Activated naive CD4-positive, alpha-beta T cell treated with anti-CD3 and anti-CD28 coated beads, Interleukin-2, amount 50 U/mL, for 24 hours (primary cell): ENCODE measurements at regions not wholly inside any gene's neighbourhood (a gene's known extent, or its start where the extent isn't known, plus 50 kb on each side); places are given as distances from the start of the nearest gene placed in this dataset.

Experiments used
- H3K27ac Mint-ChIP-seq: one replicate; pipeline ENCODE4 v1.8.0; 2021; ENCODE audit warnings: mild to moderate bottlenecking, mixed read lengths
- H3K27me3 Mint-ChIP-seq: one replicate; pipeline ENCODE4 v1.8.0; 2021; ENCODE audit warnings: mixed read lengths
- H3K36me3 Mint-ChIP-seq: one replicate; pipeline ENCODE4 v1.8.0; 2021; ENCODE audit warnings: mixed read lengths
- H3K4me1 Mint-ChIP-seq: one replicate; pipeline ENCODE4 v1.8.0; 2021; ENCODE audit warnings: mixed read lengths
- H3K4me3 Mint-ChIP-seq: one replicate; pipeline ENCODE4 v1.8.0; 2021; ENCODE audit warnings: mild to moderate bottlenecking, mixed read lengths
- H3K9me3 Mint-ChIP-seq: one replicate; pipeline ENCODE4 v1.8.0; 2021; ENCODE audit warnings: mixed read lengths

DNA sequence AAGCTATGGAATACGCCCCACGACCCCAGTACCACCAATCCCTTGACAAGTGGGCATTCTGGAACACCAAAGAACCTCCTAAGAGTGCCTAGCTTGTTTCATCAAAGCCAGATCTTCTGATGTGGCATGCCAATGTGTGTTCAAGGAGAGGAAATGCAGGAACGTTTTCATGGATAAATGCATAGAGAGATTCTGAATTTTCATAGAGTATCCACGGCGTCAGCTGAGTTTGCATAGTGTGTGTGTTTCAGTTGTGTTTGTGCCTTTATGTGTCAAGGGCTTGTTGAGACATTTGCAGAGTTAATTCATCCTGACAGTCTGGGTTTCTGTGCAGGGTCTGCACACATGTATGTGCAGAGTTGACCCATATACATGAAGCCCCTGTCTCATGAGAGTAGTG lies 172.7 kb upstream of the LRFN2 start:
- Mint-ChIP-seq H3K27ac (no peak overlapping the region), H3K4me3 (no peak overlapping the region), H3K27me3 (peaks cover 17% of the 10 kb centered on the region), H3K36me3 (no peaks in the 10 kb centered on the region), H3K4me1 (no peaks in the 10 kb centered on the region), H3K9me3 (no peaks in the 10 kb centered on the region)

DNA sequence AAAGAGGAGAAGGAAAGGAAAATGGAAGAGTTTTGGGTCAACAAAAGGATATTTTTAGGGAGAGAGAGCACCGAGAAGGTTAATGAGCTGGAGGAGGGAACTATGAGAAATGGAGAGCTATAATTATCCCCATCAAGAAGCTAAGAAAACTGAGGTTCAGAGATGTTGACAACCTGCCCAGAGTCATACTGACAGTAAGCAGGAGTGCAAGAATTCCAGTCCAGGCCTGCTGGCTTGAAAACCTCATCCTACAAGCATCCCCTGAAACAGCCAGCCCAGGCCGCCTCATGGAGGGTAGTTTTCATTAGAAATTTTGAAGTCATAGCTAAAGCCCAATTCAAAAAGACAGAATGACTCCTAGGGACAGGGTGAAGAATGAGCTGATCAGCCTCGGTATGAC lies 172.1 kb upstream of the LRFN2 start:
- Mint-ChIP-seq H3K4me1 (no peaks in the 10 kb centered on the region), H3K36me3 (no peaks in the 10 kb centered on the region), H3K4me3 (no peak overlapping the region), H3K27ac (no peak overlapping the region), H3K27me3 (peaks cover 17% of the 10 kb centered on the region), H3K9me3 (no peaks in the 10 kb centered on the region)

- no peaks in the 10 kb centered on the region for H3K9me3 Mint-ChIP-seq
- H3K4me1 Mint-ChIP-seq, result no peaks in the 10 kb centered on the region
- no peaks in the 10 kb centered on the region for H3K36me3 Mint-ChIP-seq
- no peak overlapping the region for H3K27ac Mint-ChIP-seq
- no peak overlapping the region for H3K4me3 Mint-ChIP-seq
- H3K27me3 Mint-ChIP-seq, result peaks cover 24% of the 10 kb centered on the region
Observed at GRCh38 chr6:40755749-40756452, 168.7 kb upstream of the LRFN2 start.

DNA sequence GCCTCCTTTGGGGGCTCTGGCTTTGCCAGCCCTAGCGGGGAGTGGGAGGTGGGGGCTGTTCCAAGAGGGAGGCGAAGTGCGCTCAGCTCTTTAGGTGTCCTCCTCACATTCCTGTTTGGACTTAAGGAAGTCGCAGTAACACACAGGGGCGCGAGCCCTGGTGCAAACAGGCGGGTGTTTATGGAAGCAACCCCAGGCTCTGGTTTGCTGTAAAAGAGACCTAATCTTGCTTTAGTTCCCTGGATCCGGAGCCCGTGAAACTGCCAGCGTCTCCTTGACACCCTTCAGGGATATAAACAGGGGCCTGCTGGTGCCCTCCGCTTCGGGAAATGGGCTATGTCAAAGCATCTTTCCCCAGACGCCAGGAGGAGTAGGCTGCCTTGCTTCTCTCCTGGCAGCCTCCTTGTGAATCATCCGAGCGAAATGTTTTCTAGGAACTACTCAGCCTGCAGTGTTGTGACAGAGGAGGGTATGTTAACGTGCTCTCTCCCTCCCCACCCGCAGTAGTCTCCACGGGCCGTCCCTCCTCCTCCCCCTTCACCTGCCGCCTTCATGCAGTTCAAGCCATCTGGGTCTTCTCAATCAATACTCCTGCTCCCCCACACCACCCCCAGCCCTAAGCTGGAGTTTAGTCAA lies 168.0 kb upstream of the LRFN2 start:
- Mint-ChIP-seq H3K27ac (no peak overlapping the region), H3K36me3 (no peaks in the 10 kb centered on the region), H3K27me3 (peaks cover 24% of the 10 kb centered on the region), H3K9me3 (no peaks in the 10 kb centered on the region), H3K4me3 (no peak overlapping the region), H3K4me1 (no peaks in the 10 kb centered on the region)

- Mint-ChIP-seq H3K27ac (no peak overlapping the region), H3K9me3 (no peaks in the 10 kb centered on the region), H3K4me1 (no peaks in the 10 kb centered on the region), H3K27me3 (peaks cover 24% of the 10 kb centered on the region), H3K36me3 (no peaks in the 10 kb centered on the region), H3K4me3 (no peak overlapping the region)
Observed at GRCh38 chr6:40754461-40755045, 167.4 kb upstream of the LRFN2 start.

DNA sequence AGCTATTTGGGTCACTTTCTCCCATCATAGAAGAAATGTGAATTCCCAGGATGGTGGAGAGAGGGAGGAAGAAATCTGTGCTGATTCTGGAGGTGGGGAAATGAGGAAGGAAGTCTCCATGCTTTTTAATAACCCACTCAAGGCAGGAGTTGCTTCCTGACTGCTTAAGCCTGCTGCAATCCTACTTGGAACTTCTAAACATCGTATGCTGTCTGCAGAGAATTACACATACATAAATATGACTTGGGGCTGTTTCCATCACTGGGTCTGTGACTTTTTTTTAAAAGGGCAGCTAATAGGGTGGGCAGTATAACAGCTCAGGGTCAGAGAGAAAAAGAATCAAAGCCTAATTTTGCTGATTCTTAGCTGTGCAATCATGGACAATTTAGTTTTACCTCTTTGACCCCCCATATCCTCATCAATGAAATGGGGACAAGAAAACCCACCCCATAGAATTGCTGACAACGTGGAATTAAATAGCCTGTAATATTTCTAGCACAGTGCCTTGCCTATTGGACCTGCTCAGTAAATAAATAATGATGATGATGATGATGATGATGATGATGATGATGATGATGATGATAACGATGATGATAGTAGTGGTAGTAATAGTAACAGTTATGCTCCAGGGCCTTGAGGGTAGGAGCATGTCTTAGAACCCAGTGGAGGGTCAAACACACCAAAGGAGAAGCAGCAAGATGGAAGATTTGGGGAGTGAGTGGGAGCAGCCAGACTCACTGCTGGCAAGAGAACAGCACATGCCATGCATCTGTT lies 166.7 kb upstream of the LRFN2 start:
- no peaks in the 10 kb centered on the region for H3K4me1 Mint-ChIP-seq
- no peak overlapping the region for H3K4me3 Mint-ChIP-seq
- H3K27ac Mint-ChIP-seq, result no peak overlapping the region
- peaks cover 24% of the 10 kb centered on the region for H3K27me3 Mint-ChIP-seq
- no peaks in the 10 kb centered on the region for H3K9me3 Mint-ChIP-seq
- no peaks in the 10 kb centered on the region for H3K36me3 Mint-ChIP-seq

DNA sequence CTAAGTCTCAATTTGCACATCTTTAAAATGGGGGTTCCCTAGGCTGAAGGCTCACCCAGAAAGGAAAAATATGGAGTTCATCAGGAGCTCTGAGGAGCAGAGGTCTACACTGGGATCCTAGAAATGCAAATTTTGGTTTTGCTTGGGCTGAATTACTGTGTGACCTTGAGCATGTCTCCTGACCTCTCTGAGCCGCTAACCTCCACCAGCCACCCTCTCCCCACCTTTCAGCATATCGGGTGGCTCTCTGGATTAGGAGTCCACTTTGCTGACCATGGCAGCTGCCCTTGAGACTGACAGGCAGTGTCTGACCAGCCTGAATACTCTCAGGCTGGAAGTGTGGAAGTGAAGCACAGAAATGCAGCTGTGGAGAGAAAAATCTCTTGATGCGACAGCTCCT lies 165.9 kb upstream of the LRFN2 start:
- Mint-ChIP-seq H3K4me1 (no peaks in the 10 kb centered on the region), H3K9me3 (no peaks in the 10 kb centered on the region), H3K4me3 (no peak overlapping the region), H3K27ac (no peak overlapping the region), H3K27me3 (peaks cover 24% of the 10 kb centered on the region), H3K36me3 (no peaks in the 10 kb centered on the region)

GRCh38 chr6:40744835-40745234 lies 157.7 kb upstream of the LRFN2 start:
- H3K27me3 Mint-ChIP-seq, result peaks cover 2% of the 10 kb centered on the region
- H3K27ac Mint-ChIP-seq, result no peak overlapping the region
- H3K4me1 Mint-ChIP-seq, result no peaks in the 10 kb centered on the region
- H3K9me3 Mint-ChIP-seq, result no peaks in the 10 kb centered on the region
- H3K36me3 Mint-ChIP-seq, result no peaks in the 10 kb centered on the region
- no peak overlapping the region for H3K4me3 Mint-ChIP-seq

- Mint-ChIP-seq H3K4me1 (no peaks in the 10 kb centered on the region), H3K27ac (no peak overlapping the region), H3K9me3 (no peaks in the 10 kb centered on the region), H3K4me3 (no peak overlapping the region), H3K27me3 (peaks cover 2% of the 10 kb centered on the region), H3K36me3 (no peaks in the 10 kb centered on the region)
Observed at GRCh38 chr6:40743690-40744446, 156.7 kb upstream of the LRFN2 start.

- H3K4me1 Mint-ChIP-seq, result no peaks in the 10 kb centered on the region
- H3K27me3 Mint-ChIP-seq, result peaks cover 2% of the 10 kb centered on the region
Observed at GRCh38 chr6:40743226-40743625, 156.1 kb upstream of the LRFN2 start.

GRCh38 chr6:40740518-40740917 lies 153.4 kb upstream of the LRFN2 start:
- no peaks in the 10 kb centered on the region for H3K4me1 Mint-ChIP-seq
- H3K9me3 Mint-ChIP-seq, result no peaks in the 10 kb centered on the region
- no peak overlapping the region for H3K27ac Mint-ChIP-seq
- H3K4me3 Mint-ChIP-seq, result no peak overlapping the region
- H3K27me3 Mint-ChIP-seq, result peaks cover 9% of the 10 kb centered on the region
- no peaks in the 10 kb centered on the region for H3K36me3 Mint-ChIP-seq

More at GRCh38 chr6:40743226-40743625, 156.1 kb upstream of the LRFN2 start:
- Mint-ChIP-seq H3K4me3 (no peak overlapping the region), H3K36me3 (no peaks in the 10 kb centered on the region), H3K9me3 (no peaks in the 10 kb centered on the region), H3K27ac (no peak overlapping the region)

GRCh38 chr6:40738551-40739193 lies 151.5 kb upstream of the LRFN2 start:
- Mint-ChIP-seq H3K27ac (no peak overlapping the region), H3K36me3 (no peaks in the 10 kb centered on the region), H3K9me3 (no peaks in the 10 kb centered on the region), H3K4me1 (no peaks in the 10 kb centered on the region), H3K4me3 (no peak overlapping the region), H3K27me3 (peaks cover 12% of the 10 kb centered on the region)

DNA sequence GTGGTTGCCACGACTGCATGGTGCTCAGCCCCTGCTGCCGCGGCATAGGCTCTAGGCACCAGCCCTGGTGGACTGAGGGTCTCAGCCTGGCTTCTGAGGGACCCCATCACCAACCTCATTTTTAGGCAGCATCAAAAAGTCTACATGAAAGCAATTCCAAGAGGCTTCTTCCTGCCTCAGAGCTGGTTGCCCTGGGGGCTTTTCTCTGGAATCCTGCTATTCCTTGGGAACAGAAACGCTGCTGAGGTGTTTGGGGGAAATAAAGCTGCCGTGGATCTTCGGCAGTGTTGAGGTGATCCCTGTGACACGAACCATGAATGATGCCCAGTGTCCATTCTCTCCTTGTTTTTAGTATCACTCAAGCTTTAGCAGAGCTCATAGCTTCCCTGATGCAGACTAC lies 148.4 kb upstream of the LRFN2 start:
- no peaks in the 10 kb centered on the region for H3K36me3 Mint-ChIP-seq
- no peak overlapping the region for H3K4me3 Mint-ChIP-seq
- peaks cover 10% of the 10 kb centered on the region for H3K27me3 Mint-ChIP-seq
- H3K9me3 Mint-ChIP-seq, result no peaks in the 10 kb centered on the region
- H3K4me1 Mint-ChIP-seq, result no peaks in the 10 kb centered on the region
- H3K27ac Mint-ChIP-seq, result no peak overlapping the region

DNA sequence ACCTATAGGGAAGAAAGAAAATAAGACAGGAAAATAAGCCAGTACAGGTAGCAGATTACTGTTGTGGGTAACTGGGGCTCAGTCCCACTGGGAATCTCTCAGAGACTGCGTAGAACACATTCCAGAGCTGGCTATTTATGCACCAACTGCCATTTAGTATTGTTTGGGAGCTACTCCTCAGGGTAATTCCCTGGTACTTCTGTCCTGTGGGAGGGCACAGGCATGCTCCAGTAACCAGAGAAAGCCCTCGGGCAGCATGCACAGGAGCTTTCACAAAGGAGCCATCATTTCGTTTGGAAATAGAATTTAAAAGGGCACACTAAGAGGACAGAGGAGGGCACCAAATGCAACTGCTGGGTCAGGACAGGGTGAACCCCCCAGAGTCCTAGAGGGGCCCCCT lies 148.0 kb upstream of the LRFN2 start:
- H3K36me3 Mint-ChIP-seq, result no peaks in the 10 kb centered on the region
- no peak overlapping the region for H3K4me3 Mint-ChIP-seq
- no peaks in the 10 kb centered on the region for H3K9me3 Mint-ChIP-seq
- peaks cover 10% of the 10 kb centered on the region for H3K27me3 Mint-ChIP-seq
- H3K27ac Mint-ChIP-seq, result no peak overlapping the region
- no peaks in the 10 kb centered on the region for H3K4me1 Mint-ChIP-seq

- H3K4me1 Mint-ChIP-seq, result no peaks in the 10 kb centered on the region
- H3K27ac Mint-ChIP-seq, result no peak overlapping the region
- H3K4me3 Mint-ChIP-seq, result no peak overlapping the region
- H3K27me3 Mint-ChIP-seq, result peaks cover 10% of the 10 kb centered on the region
- H3K36me3 Mint-ChIP-seq, result no peaks in the 10 kb centered on the region
- H3K9me3 Mint-ChIP-seq, result no peaks in the 10 kb centered on the region
Observed at GRCh38 chr6:40734607-40735006, 147.4 kb upstream of the LRFN2 start.
